ENCODE measurements at regions not wholly inside any gene's neighbourhood (a gene's known extent, or its start where the extent isn't known, plus 50 kb on each side); places are given as distances from the start of the nearest gene placed in this dataset.

- intact Hi-C loops (cut with DNase I; ENCODE audit: low total_unique reads) = no loop called here
- H3K36me3 ChIP-seq = no peaks in the 10 kb centered on the region
- peaks cover 0 to 8% (median 0%) of the 10 kb centered on the region in 7 donors for H3K27me3 ChIP-seq (replicated peaks in 1 of 7)
- H3K4me3 ChIP-seq = no peak overlapping the region
- WGBS, 5 donors = 0 to 20% (median 8%) methylated on average over 1 of the region's 1 CpG; no CpG with 5 or more reads in 1 of the 5 donors
- peak overlapping the region in 3 of 8 donors; percentile 34 to 61 (median 41) for H3K27ac ChIP-seq
- no peaks in the 10 kb centered on the region for H3K4me1 ChIP-seq
- no peak for DNase-seq
- peaks cover 0 to 10% (median under 1%) of the 10 kb centered on the region in 8 donors for H3K9me3 ChIP-seq
- TF ChIP-seq POLR2AphosphoS5 (IDR thresholded peaks at IDR 0.05) = no peak
Observed at GRCh38 chr6:40210628-40211056, 276.4 kb upstream of the MOCS1 start.

- Histone ChIP-seq H3K9me3 (peaks cover 6 to 57% (median 46%) of the 10 kb centered on the region in 8 donors), H3K27me3 (replicated peaks in 1 of 7) (peaks cover 0 to 8% (median 0%) of the 10 kb centered on the region in 7 donors), H3K36me3 (no peaks in the 10 kb centered on the region), H3K27ac (no peak overlapping the region), H3K4me1 (no peaks in the 10 kb centered on the region), H3K4me3 (no peak overlapping the region)
- 74 to 91% (median 86%) methylated on average over 3 of the region's 3 CpGs for WGBS, 5 donors
- no peak for TF ChIP-seq POLR2A (IDR thresholded peaks at IDR 0.05)
- TF ChIP-seq CTCF (IDR thresholded peaks at IDR 0.05 in 8 of 11, conservative IDR thresholded peaks at IDR 0.05 in 3 of 11) = no peak
- no peak for TF ChIP-seq POLR2AphosphoS5 (IDR thresholded peaks at IDR 0.05)
- intact Hi-C loops (cut with DNase I; ENCODE audit: low total_unique reads) = no loop called here
- DNase-seq = no peak
Observed at GRCh38 chr6:40205801-40206200, 271.5 kb upstream of the MOCS1 start.

GRCh38 chr6:40205004-40205403 is 270.7 kb upstream of the MOCS1 start:
- Histone ChIP-seq H3K4me3 (no peak overlapping the region), H3K36me3 (no peaks in the 10 kb centered on the region), H3K27ac (no peak overlapping the region), H3K9me3 (peaks cover 6 to 61% (median 51%) of the 10 kb centered on the region in 8 donors), H3K4me1 (no peaks in the 10 kb centered on the region), H3K27me3 (replicated peaks in 1 of 7) (peaks cover 0 to 8% (median 0%) of the 10 kb centered on the region in 7 donors)
- 75 to 97% (median 87%) methylated on average over 1 of the region's 1 CpG for WGBS, 5 donors
- no peak for DNase-seq
- no peak for TF ChIP-seq POLR2A (IDR thresholded peaks at IDR 0.05)
- no peak for TF ChIP-seq POLR2AphosphoS5 (IDR thresholded peaks at IDR 0.05)
- no peak for TF ChIP-seq CTCF (IDR thresholded peaks at IDR 0.05 in 8 of 11, conservative IDR thresholded peaks at IDR 0.05 in 3 of 11)
- intact Hi-C loops (cut with DNase I; ENCODE audit: low total_unique reads) = no loop called here

- TF ChIP-seq CTCF (IDR thresholded peaks at IDR 0.05 in 8 of 11, conservative IDR thresholded peaks at IDR 0.05 in 3 of 11) (no peak), POLR2AphosphoS5 (IDR thresholded peaks at IDR 0.05) (no peak), POLR2A (IDR thresholded peaks at IDR 0.05) (no peak)
- intact Hi-C loops (cut with DNase I; ENCODE audit: low total_unique reads) = no loop called here
Observed at GRCh38 chr6:40197371-40197770, 263.1 kb upstream of the MOCS1 start.

GRCh38 chr6:40196135-40196518 is 261.9 kb upstream of the MOCS1 start:
- H3K36me3 ChIP-seq = no peaks in the 10 kb centered on the region
- H3K4me1 ChIP-seq = no peaks in the 10 kb centered on the region
- DNase-seq = no peak
- H3K4me3 ChIP-seq = no peak overlapping the region
- peaks cover 0 to 5% (median 0%) of the 10 kb centered on the region in 7 donors for H3K27me3 ChIP-seq (replicated peaks in 1 of 7)
- intact Hi-C loops (cut with DNase I; ENCODE audit: low total_unique reads) = no loop called here
- peaks cover 0 to 10% (median 4%) of the 10 kb centered on the region in 8 donors for H3K9me3 ChIP-seq
- no peak overlapping the region for H3K27ac ChIP-seq
- WGBS, 5 donors = 78 to 84% (median 81%) methylated on average over 4 of the region's 4 CpGs
- TF ChIP-seq POLR2AphosphoS5 (IDR thresholded peaks at IDR 0.05) (no peak), CTCF (IDR thresholded peaks at IDR 0.05 in 8 of 11, conservative IDR thresholded peaks at IDR 0.05 in 3 of 11) (no peak), POLR2A (IDR thresholded peaks at IDR 0.05) (no peak)

More at GRCh38 chr6:40197371-40197770, 263.1 kb upstream of the MOCS1 start:
- peaks cover 0 to 5% (median 0%) of the 10 kb centered on the region in 7 donors for H3K27me3 ChIP-seq (replicated peaks in 1 of 7)
- peaks cover 0 to 23% (median 16%) of the 10 kb centered on the region in 8 donors for H3K9me3 ChIP-seq
- DNase-seq = no peak
- no peak overlapping the region for H3K27ac ChIP-seq
- no peaks in the 10 kb centered on the region for H3K4me1 ChIP-seq
- no peak overlapping the region for H3K4me3 ChIP-seq
- 92 to 94% (median 93%) methylated on average over 5 of the region's 5 CpGs for WGBS, 5 donors
- no peaks in the 10 kb centered on the region for H3K36me3 ChIP-seq
